Naive thymus-derived CD4-positive, alpha-beta T cell (primary cell): ENCODE measurements at regions not wholly inside any gene's neighbourhood (a gene's known extent, or its start where the extent isn't known, plus 50 kb on each side); places are given as distances from the start of the nearest gene placed in this dataset.

Source experiments
- ATAC-seq: fragments of 150-1000 bp; cut with Tn5 transposase; 2 replicates; pipeline ENCODE4 v1.10.0; 2021; ENCODE audit warnings: mild to moderate bottlenecking, moderate library complexity
- CTCF ChIA-PET: fragments of 350-600 bp; sonication (Branson Sonifier 250); formaldehyde crosslinking; loops from one replicate; lab custom pipeline; 2021; ENCODE audit warnings: antibody characterized with exemption; lab: Charles Lee
- POLR2A ChIA-PET: fragments of 350-600 bp; sonication (Branson Sonifier 250); formaldehyde crosslinking; loops from one replicate; lab custom pipeline; 2021; ENCODE audit warnings: antibody characterized with exemption, inconsistent platforms; lab: Charles Lee
- DNase-seq, 9 donors: peaks; one replicate each; pipeline versions ENCODE4 v3.0.0 to v3.0.0-alpha.2; 2020 to 2022; ENCODE audit warnings: mixed read lengths in 1 of 9
- H3K27ac ChIP-seq: one replicate; pipeline ENCODE4 v1.7.0; 2013; ENCODE audit warnings: mild to moderate bottlenecking, low read depth, low read length, moderate library complexity
- H3K27me3 ChIP-seq, 2 donors: one replicate each; pipeline ENCODE4 v1.7.0; 2013; ENCODE audit warnings: low read length in 2 of 2, mild to moderate bottlenecking in 2 of 2, moderate library complexity in 2 of 2; ENCODE audit not compliant: control insufficient read depth in 2 of 2, insufficient read depth in 2 of 2
- H3K36me3 ChIP-seq, 3 experiments: 1 replicate in 2 of 3; 2 replicates in 1 of 3; pipeline ENCODE4 v1.7.0; 2013; ENCODE audit warnings: low read length in 3 of 3, mild to moderate bottlenecking in 3 of 3, moderate library complexity in 1 of 3; ENCODE audit not compliant: insufficient read depth in 3 of 3, control insufficient read depth in 2 of 3
- H3K4me1 ChIP-seq, 2 donors: one replicate each; pipeline ENCODE4 v1.7.0; 2013; ENCODE audit warnings: low read length in 2 of 2, mild to moderate bottlenecking in 2 of 2, moderate library complexity in 1 of 2; ENCODE audit not compliant: control insufficient read depth in 2 of 2, insufficient read depth in 2 of 2
- H3K4me3 ChIP-seq: 2 replicates; pipeline ENCODE4 v1.7.0; 2013; ENCODE audit warnings: mild to moderate bottlenecking, low read length
- H3K9me3 ChIP-seq, 3 experiments: 1 replicate in 2 of 3; 2 replicates in 1 of 3; pipeline ENCODE4 v1.7.0; 2013; ENCODE audit warnings: low read length in 3 of 3; ENCODE audit not compliant: control insufficient read depth in 2 of 3
- H3K27ac Mint-ChIP-seq, 9 donors: one replicate each; pipeline ENCODE4 v1.8.0; 2020 to 2022; ENCODE audit warnings: mixed read lengths in 9 of 9, mild to moderate bottlenecking in 8 of 9, moderate library complexity in 5 of 9, inconsistent platforms in 2 of 9
- H3K27me3 Mint-ChIP-seq, 5 donors: one replicate each; pipeline ENCODE4 v1.8.0; 2021 to 2022; ENCODE audit warnings: mixed read lengths in 5 of 5, mild to moderate bottlenecking in 1 of 5
- H3K36me3 Mint-ChIP-seq, 5 donors: one replicate each; pipeline ENCODE4 v1.8.0; 2020 to 2022; ENCODE audit warnings: mixed read lengths in 5 of 5, mild to moderate bottlenecking in 3 of 5, inconsistent platforms in 1 of 5
- H3K4me1 Mint-ChIP-seq, 7 donors: one replicate each; pipeline ENCODE4 v1.8.0; 2020 to 2022; ENCODE audit warnings: mixed read lengths in 7 of 7, mild to moderate bottlenecking in 3 of 7, inconsistent platforms in 1 of 7
- H3K4me3 Mint-ChIP-seq, 10 donors: one replicate each; pipeline ENCODE4 v1.8.0; 2020 to 2022; ENCODE audit warnings: mild to moderate bottlenecking in 10 of 10, mixed read lengths in 10 of 10, moderate library complexity in 6 of 10, inconsistent platforms in 2 of 10
- H3K9me3 Mint-ChIP-seq, 11 donors: one replicate each; pipeline ENCODE4 v1.8.0; 2020 to 2022; ENCODE audit warnings: mixed read lengths in 11 of 11, mild to moderate bottlenecking in 4 of 11, inconsistent platforms in 1 of 11, moderate library complexity in 1 of 11
- intact Hi-C, 2 donors: fragments of 100-400 bp; cut with micrococcal nuclease; formaldehyde crosslinking; loops; one replicate each; pipeline ENCODE4 v1.15.1; 2023

- peaks cover 0 to 10% (median 0%) of the 10 kb centered on the region in 11 donors for H3K9me3 Mint-ChIP-seq
- no peaks in the 10 kb centered on the region for H3K4me1 Mint-ChIP-seq
- intact Hi-C loops: no loop called here
- H3K4me3 Mint-ChIP-seq: no peak overlapping the region
- H3K27me3 ChIP-seq: no peaks in the 10 kb centered on the region
- H3K36me3 ChIP-seq: no peaks in the 10 kb centered on the region
- no peak overlapping the region for H3K27ac ChIP-seq
- no peak overlapping the region for H3K27ac Mint-ChIP-seq
- peaks cover 1 to 12% (median 9%) of the 10 kb centered on the region in 5 donors for H3K27me3 Mint-ChIP-seq
- ChIA-PET CTCF (no interaction called here), POLR2A (no interaction called here)
- H3K9me3 ChIP-seq: no peaks in the 10 kb centered on the region
- ATAC-seq (no peak), DNase-seq (no peak)
- H3K36me3 Mint-ChIP-seq: peaks cover 0 to 4% (median 0%) of the 10 kb centered on the region in 5 donors
- no peaks in the 10 kb centered on the region for H3K4me1 ChIP-seq
- no peak overlapping the region for H3K4me3 ChIP-seq
Observed at GRCh38 chr3:70780790-70781189, 468.4 kb upstream of the MDFIC2 start.

GRCh38 chr3:70779296-70779695, 466.9 kb upstream of the MDFIC2 start:
- POLR2A ChIA-PET: no interaction called here
- Mint-ChIP-seq H3K27ac (no peak overlapping the region), H3K27me3 (peaks cover 0 to 20% (median 9%) of the 10 kb centered on the region in 5 donors), H3K9me3 (peaks cover 0 to 10% (median 0%) of the 10 kb centered on the region in 11 donors), H3K4me3 (no peak overlapping the region), H3K36me3 (peaks cover 0 to 4% (median 0%) of the 10 kb centered on the region in 5 donors), H3K4me1 (no peaks in the 10 kb centered on the region)
- intact Hi-C loops: no loop called here
- no peak for DNase-seq
- Histone ChIP-seq H3K4me3 (no peak overlapping the region), H3K36me3 (no peaks in the 10 kb centered on the region), H3K4me1 (no peaks in the 10 kb centered on the region), H3K9me3 (no peaks in the 10 kb centered on the region), H3K27me3 (no peaks in the 10 kb centered on the region), H3K27ac (no peak overlapping the region)
- CTCF ChIA-PET: no interaction called here
- no peak for ATAC-seq

- H3K27me3 ChIP-seq: no peaks in the 10 kb centered on the region
- no peaks in the 10 kb centered on the region for H3K4me1 ChIP-seq
- H3K36me3 ChIP-seq: no peaks in the 10 kb centered on the region
- POLR2A ChIA-PET: no interaction called here
- H3K4me3 ChIP-seq: no peak overlapping the region
- intact Hi-C loops: no loop called here
- CTCF ChIA-PET: no interaction called here
- no peaks in the 10 kb centered on the region for H3K9me3 ChIP-seq
- Mint-ChIP-seq H3K27me3 (peaks cover 4 to 20% (median 12%) of the 10 kb centered on the region in 5 donors), H3K36me3 (peaks cover 0 to 4% (median 0%) of the 10 kb centered on the region in 5 donors), H3K27ac (no peak overlapping the region), H3K9me3 (peaks cover 0 to 10% (median 0%) of the 10 kb centered on the region in 11 donors), H3K4me3 (no peak overlapping the region), H3K4me1 (peaks cover 0 to 3% (median 0%) of the 10 kb centered on the region in 7 donors)
- ATAC-seq (no peak), DNase-seq (no peak)
- H3K27ac ChIP-seq: no peak overlapping the region
Observed at GRCh38 chr3:70776081-70776480, 463.6 kb upstream of the MDFIC2 start.

- DNase-seq: no peak
- ChIA-PET CTCF (no interaction called here), POLR2A (no interaction called here)
- ATAC-seq: no peak
- peaks cover 0 to 4% (median 0%) of the 10 kb centered on the region in 5 donors for H3K36me3 Mint-ChIP-seq
- peaks cover 0 to 10% (median 0%) of the 10 kb centered on the region in 11 donors for H3K9me3 Mint-ChIP-seq
- no peaks in the 10 kb centered on the region for H3K27me3 ChIP-seq
- no peaks in the 10 kb centered on the region for H3K36me3 ChIP-seq
- intact Hi-C loops: no loop called here
- H3K27ac Mint-ChIP-seq: no peak overlapping the region
- peaks cover 10 to 22% (median 18%) of the 10 kb centered on the region in 5 donors for H3K27me3 Mint-ChIP-seq
- H3K4me3 ChIP-seq: no peak overlapping the region
- peaks cover 0 to 3% (median 0%) of the 10 kb centered on the region in 7 donors for H3K4me1 Mint-ChIP-seq
- no peaks in the 10 kb centered on the region for H3K4me1 ChIP-seq
- H3K27ac ChIP-seq: no peak overlapping the region
- H3K9me3 ChIP-seq: no peaks in the 10 kb centered on the region
- no peak overlapping the region for H3K4me3 Mint-ChIP-seq
Observed at GRCh38 chr3:70775257-70775656, 462.8 kb upstream of the MDFIC2 start.

- POLR2A ChIA-PET: no interaction called here
- Histone ChIP-seq H3K4me3 (no peak overlapping the region), H3K27ac (no peak overlapping the region), H3K36me3 (no peaks in the 10 kb centered on the region), H3K27me3 (no peaks in the 10 kb centered on the region), H3K9me3 (no peaks in the 10 kb centered on the region), H3K4me1 (no peaks in the 10 kb centered on the region)
- ATAC-seq (no peak), DNase-seq (no peak)
- Mint-ChIP-seq H3K4me3 (no peak overlapping the region), H3K4me1 (peaks cover 0 to 3% (median 0%) of the 10 kb centered on the region in 7 donors), H3K27ac (no peak overlapping the region), H3K36me3 (peaks cover 0 to 4% (median 0%) of the 10 kb centered on the region in 5 donors), H3K27me3 (peaks cover 14 to 27% (median 18%) of the 10 kb centered on the region in 5 donors), H3K9me3 (peaks cover 0 to 10% (median 0%) of the 10 kb centered on the region in 11 donors)
- intact Hi-C loops: no loop called here
- CTCF ChIA-PET: no interaction called here
Observed at GRCh38 chr3:70774641-70775040, 462.2 kb upstream of the MDFIC2 start.

GRCh38 chr3:70771426-70772147, 459.1 kb upstream of the MDFIC2 start:
- ChIA-PET POLR2A (no interaction called here), CTCF (no interaction called here)
- no peak overlapping the region for H3K4me3 ChIP-seq
- ATAC-seq: no peak
- Mint-ChIP-seq H3K4me3 (no peak overlapping the region), H3K27ac (no peak overlapping the region), H3K4me1 (peaks cover 0 to 3% (median 0%) of the 10 kb centered on the region in 7 donors), H3K9me3 (peaks cover 0 to 3% (median 0%) of the 10 kb centered on the region in 11 donors), H3K36me3 (no peaks in the 10 kb centered on the region), H3K27me3 (peaks cover 9 to 22% (median 10%) of the 10 kb centered on the region in 5 donors)
- no peaks in the 10 kb centered on the region for H3K4me1 ChIP-seq
- intact Hi-C loops: no loop called here
- H3K27me3 ChIP-seq: no peaks in the 10 kb centered on the region
- H3K36me3 ChIP-seq: no peaks in the 10 kb centered on the region
- DNase-seq: no peak
- H3K27ac ChIP-seq: no peak overlapping the region
- H3K9me3 ChIP-seq: no peaks in the 10 kb centered on the region

- Mint-ChIP-seq H3K9me3 (peaks cover 0 to 3% (median 0%) of the 10 kb centered on the region in 11 donors), H3K27me3 (peaks cover 9 to 28% (median 10%) of the 10 kb centered on the region in 5 donors), H3K4me3 (no peak overlapping the region), H3K36me3 (no peaks in the 10 kb centered on the region), H3K4me1 (peaks cover 0 to 3% (median 0%) of the 10 kb centered on the region in 7 donors), H3K27ac (no peak overlapping the region)
- CTCF ChIA-PET: no interaction called here
- ATAC-seq (no peak), DNase-seq (no peak)
- no peaks in the 10 kb centered on the region for H3K27me3 ChIP-seq
- H3K27ac ChIP-seq: no peak overlapping the region
- POLR2A ChIA-PET: no interaction called here
- H3K4me1 ChIP-seq: no peaks in the 10 kb centered on the region
- no peak overlapping the region for H3K4me3 ChIP-seq
- no peaks in the 10 kb centered on the region for H3K9me3 ChIP-seq
- intact Hi-C loops: no loop called here
- H3K36me3 ChIP-seq: no peaks in the 10 kb centered on the region
Observed at GRCh38 chr3:70770650-70771049, 458.2 kb upstream of the MDFIC2 start.
